ENCODE measurements at regions not wholly inside any gene's neighbourhood (a gene's known extent, or its start where the extent isn't known, plus 50 kb on each side); places are given as distances from the start of the nearest gene placed in this dataset.
"Not testable (repeated sequence)": the region's sequence is repeated elsewhere in the genome, so short reads cannot be mapped to it uniquely, and the experiment has no call there.

- no peak for DNase-seq (ENCODE audit: low read depth in 2 of 2)
- no peak for TF ChIP-seq CTCF (IDR thresholded peaks at IDR 0.05; ENCODE audit: low read depth, low read length)
- H3K4me3 ChIP-seq (replicated peaks in 1 of 2; ENCODE audit: low read depth in 2 of 2, low read length in 2 of 2): no peak overlapping the region
Measured at GRCh38 chr4:7137326-7138200, 54.8 kb upstream of the SORCS2 start.

- no peak for DNase-seq (ENCODE audit: low read depth in 2 of 2)
- no peak overlapping the region for H3K4me3 ChIP-seq (replicated peaks in 1 of 2; ENCODE audit: low read depth in 2 of 2, low read length in 2 of 2)
- no peak for TF ChIP-seq CTCF (IDR thresholded peaks at IDR 0.05; ENCODE audit: low read depth, low read length)
Measured at GRCh38 chr4:7136351-7136750, 56.0 kb upstream of the SORCS2 start.

- peak; percentile 21 to 43 for DNase-seq (ENCODE audit: low read depth in 2 of 2)
- no peak for TF ChIP-seq CTCF (IDR thresholded peaks at IDR 0.05; ENCODE audit: low read depth, low read length)
- no peak overlapping the region for H3K4me3 ChIP-seq (replicated peaks in 1 of 2; ENCODE audit: low read depth in 2 of 2, low read length in 2 of 2)
Measured at GRCh38 chr4:7135389-7135746, 57.0 kb upstream of the SORCS2 start.

- peak; percentile 88 to 94 for DNase-seq (ENCODE audit: low read depth in 2 of 2)
- TF ChIP-seq CTCF (IDR thresholded peaks at IDR 0.05; ENCODE audit: low read depth, low read length): no peak
- no peak overlapping the region for H3K4me3 ChIP-seq (replicated peaks in 1 of 2; ENCODE audit: low read depth in 2 of 2, low read length in 2 of 2)
Measured at GRCh38 chr4:7134737-7135388, 57.5 kb upstream of the SORCS2 start.

- not testable (repeated sequence) for DNase-seq (ENCODE audit: low read depth in 2 of 2); H3K4me3 ChIP-seq (replicated peaks in 1 of 2; ENCODE audit: low read depth in 2 of 2, low read length in 2 of 2)
Measured at GRCh38 chr4:7133818-7134650, 58.3 kb upstream of the SORCS2 start.

GRCh38 chr4:7132730-7133582 lies 59.4 kb upstream of the SORCS2 start:
- TF ChIP-seq CTCF (IDR thresholded peaks at IDR 0.05; ENCODE audit: low read depth, low read length): no peak
- H3K4me3 ChIP-seq (replicated peaks in 1 of 2; ENCODE audit: low read depth in 2 of 2, low read length in 2 of 2): no peak overlapping the region
- DNase-seq (ENCODE audit: low read depth in 2 of 2): peak; percentile 39 to 58
